SK-N-SH (cell line): ENCODE measurements at regions not wholly inside any gene's neighbourhood (a gene's known extent, or its start where the extent isn't known, plus 50 kb on each side); places are given as distances from the start of the nearest gene placed in this dataset.
"Not testable (repeated sequence)": the region's sequence is repeated elsewhere in the genome, so short reads cannot be mapped to it uniquely, and the experiment has no call there.

ENCODE experiments used
- CTCF ChIA-PET: fragments of 300-600, 350-600 bp; formaldehyde crosslinking; extraction: SDS; loops from one replicate; lab custom pipeline; 2021; lab: Yijun Ruan, JAX
- POLR2A ChIA-PET: fragments of 350-600 bp; sonication (Branson Sonifier 250); formaldehyde crosslinking; extraction: SDS; loops from one replicate; lab custom pipeline; 2020; ENCODE audit warnings: antibody characterized with exemption, inconsistent platforms; lab: Yijun Ruan, JAX
- DNase-seq: peaks from one replicate; pipeline ENCODE4 v3.0.0; 2012
- H2AFZ ChIP-seq: fragments of 200-600 bp; sonication (generic); 2 replicates; pipeline ENCODE4 v1.8.1; 2016; ENCODE audit warnings: antibody characterized with exemption, mild to moderate bottlenecking, low read depth
- H3F3A ChIP-seq: fragments of 200-600 bp; sonication (generic); replicated peaks from 2 replicates; pipeline ENCODE3; 2016; ENCODE audit warnings: antibody characterized with exemption, mild to moderate bottlenecking; ENCODE audit not compliant: insufficient read depth
- H3K27ac ChIP-seq, 2 experiments: fragments of 200-500 bp in 1 of 2; fragments of 200-600 bp in 1 of 2; sonication (Bioruptor generic) in 1 of 2; sonication (generic), shearing (Covaris generic) in 1 of 2; 2 replicates each; pipeline versions ENCODE4 v1.5.1 to v1.6.1; 2014 to 2016; ENCODE audit warnings: low read depth in 2 of 2, inconsistent platforms in 1 of 2, low read length in 1 of 2, mild to moderate bottlenecking in 1 of 2, mixed read lengths in 1 of 2
- H3K27me3 ChIP-seq: fragments of 200-600 bp; sonication (generic), shearing (Covaris generic); 2 replicates; pipeline ENCODE4 v1.6.1; 2016; ENCODE audit warnings: mixed run types; ENCODE audit not compliant: insufficient read depth
- H3K36me3 ChIP-seq, 2 experiments: fragments of 200-500 bp in 1 of 2; fragments of 200-600 bp in 1 of 2; sonication (Bioruptor generic) in 1 of 2; sonication (generic) in 1 of 2; replicated peaks in 1 of 2; 2 replicates each; pipeline versions ENCODE3 to v1.5.1; 2014 to 2016; ENCODE audit warnings: low read length in 1 of 2, mild to moderate bottlenecking in 1 of 2; ENCODE audit not compliant: insufficient read depth in 2 of 2, control insufficient read depth in 1 of 2
- H3K4me1 ChIP-seq, 2 experiments: fragments of 200-500 bp in 1 of 2; fragments of 200-600 bp in 1 of 2; sonication (Bioruptor generic) in 1 of 2; sonication (generic), shearing (Covaris generic) in 1 of 2; 2 replicates each; pipeline versions ENCODE4 v1.5.1 to v1.6.1; 2014 to 2016; ENCODE audit warnings: low read depth in 1 of 2, low read length in 1 of 2, mixed run types in 1 of 2; ENCODE audit not compliant: insufficient read depth in 2 of 2, control insufficient read depth in 1 of 2
- H3K4me2 ChIP-seq: fragments of 200-600 bp; sonication (generic), shearing (Covaris generic); 2 replicates; pipeline ENCODE4 v1.6.1; 2017; ENCODE audit warnings: mixed run types
- H3K4me3 ChIP-seq, 2 experiments: fragments of 200-500 bp in 1 of 2; fragments of 200-600 bp in 1 of 2; sonication (Bioruptor generic) in 1 of 2; sonication (generic), shearing (Covaris generic) in 1 of 2; 2 replicates each; pipeline versions ENCODE4 v1.5.1 to v1.8.1; 2014 to 2016; ENCODE audit warnings: low read depth in 2 of 2, inconsistent platforms in 1 of 2, low read length in 1 of 2, mild to moderate bottlenecking in 1 of 2, mixed read lengths in 1 of 2, moderate library complexity in 1 of 2
- H3K79me2 ChIP-seq: fragments of 200-600 bp; sonication (generic); 2 replicates; pipeline ENCODE4 v1.8.1; 2017; ENCODE audit warnings: mild to moderate bottlenecking; ENCODE audit not compliant: insufficient read depth
- H3K9ac ChIP-seq: fragments of 200-600 bp; sonication (generic); 2 replicates; pipeline ENCODE4 v1.6.1; 2017; ENCODE audit warnings: mixed run types
- H3K9me2 ChIP-seq: fragments of 200-600 bp; sonication (generic); 2 replicates; pipeline ENCODE4 v1.6.1; 2017; ENCODE audit warnings: mixed run types
- H3K9me3 ChIP-seq: fragments of 200-600 bp; sonication (generic); 2 replicates; pipeline ENCODE4 v1.6.1; 2017; ENCODE audit warnings: mixed run types, mild to moderate bottlenecking, moderate library complexity
- H4K20me1 ChIP-seq: fragments of 200-600 bp; sonication (generic); 2 replicates; pipeline ENCODE4 v1.6.1; 2017; ENCODE audit warnings: mild to moderate bottlenecking, mixed run types; ENCODE audit not compliant: insufficient read depth
- WGBS: methylation state at CpG from one replicate; pipeline ENCODE4 v1.1.6; 2017; ENCODE audit warnings: low lambda C conversion rate; 5-methylcytosine and 5-hydroxymethylcytosine counted together

GRCh38 chr2:87512864-87513530 is 234.9 kb upstream of the PLGLB2 start:
- WGBS, result 78% methylated on average over 5 of the region's 6 CpGs
- CTCF ChIA-PET, H3K9ac ChIP-seq, H3K9me2 ChIP-seq, H3K36me3 ChIP-seq, DNase-seq, H3K27me3 ChIP-seq, H3F3A ChIP-seq, H3K4me1 ChIP-seq, H3K9me3 ChIP-seq, H3K27ac ChIP-seq, H3K4me2 ChIP-seq, H2AFZ ChIP-seq, H3K4me3 ChIP-seq, POLR2A ChIA-PET: not testable (repeated sequence)
- H4K20me1 ChIP-seq, result peaks cover 39% of the 10 kb centered on the region
- peaks cover 34% of the 10 kb centered on the region for H3K79me2 ChIP-seq

GRCh38 chr2:87514034-87514433 is 233.9 kb upstream of the PLGLB2 start:
- H3K9ac ChIP-seq, DNase-seq, H3K27me3 ChIP-seq, H3K9me2 ChIP-seq, H3K36me3 ChIP-seq, H3F3A ChIP-seq, H2AFZ ChIP-seq, H3K9me3 ChIP-seq, H3K27ac ChIP-seq, CTCF ChIA-PET, H3K4me2 ChIP-seq, POLR2A ChIA-PET, H3K4me1 ChIP-seq, H3K4me3 ChIP-seq: not testable (repeated sequence)
- whole genome bisulfite sequencing, result 79% methylated on average over 4 of the region's 5 CpGs
- H3K79me2 ChIP-seq, result peaks cover 32% of the 10 kb centered on the region
- peaks cover 38% of the 10 kb centered on the region; the same call in 1 of the 2 replicates for H4K20me1 ChIP-seq

- peaks cover 36% of the 10 kb centered on the region; the same call in 1 of the 2 replicates for H4K20me1 ChIP-seq
- peaks cover 32% of the 10 kb centered on the region for H3K79me2 ChIP-seq
- H3K4me1 ChIP-seq, H3K9me3 ChIP-seq, H2AFZ ChIP-seq, H3K4me2 ChIP-seq, DNase-seq, CTCF ChIA-PET, H3K27ac ChIP-seq, H3K4me3 ChIP-seq, H3F3A ChIP-seq, H3K9me2 ChIP-seq, H3K27me3 ChIP-seq, H3K36me3 ChIP-seq, POLR2A ChIA-PET, H3K9ac ChIP-seq: not testable (repeated sequence)
- no CpG with 5 or more reads among the region's 7 CpGs for WGBS
Observed at GRCh38 chr2:87514515-87514914, 233.4 kb upstream of the PLGLB2 start.

- H3F3A ChIP-seq, H3K4me3 ChIP-seq, H3K4me2 ChIP-seq, POLR2A ChIA-PET, H2AFZ ChIP-seq, H3K27me3 ChIP-seq, CTCF ChIA-PET, DNase-seq, H3K36me3 ChIP-seq, H3K9ac ChIP-seq, H3K9me2 ChIP-seq, H3K27ac ChIP-seq, H3K9me3 ChIP-seq, H3K4me1 ChIP-seq: not testable (repeated sequence)
- Histone ChIP-seq H4K20me1 (peaks cover 38% of the 10 kb centered on the region; the same call in 1 of the 2 replicates), H3K79me2 (peaks cover 32% of the 10 kb centered on the region)
- WGBS, result 90% methylated on average over 2 of the region's 2 CpGs
Observed at GRCh38 chr2:87515226-87515625, 232.7 kb upstream of the PLGLB2 start.

DNA sequence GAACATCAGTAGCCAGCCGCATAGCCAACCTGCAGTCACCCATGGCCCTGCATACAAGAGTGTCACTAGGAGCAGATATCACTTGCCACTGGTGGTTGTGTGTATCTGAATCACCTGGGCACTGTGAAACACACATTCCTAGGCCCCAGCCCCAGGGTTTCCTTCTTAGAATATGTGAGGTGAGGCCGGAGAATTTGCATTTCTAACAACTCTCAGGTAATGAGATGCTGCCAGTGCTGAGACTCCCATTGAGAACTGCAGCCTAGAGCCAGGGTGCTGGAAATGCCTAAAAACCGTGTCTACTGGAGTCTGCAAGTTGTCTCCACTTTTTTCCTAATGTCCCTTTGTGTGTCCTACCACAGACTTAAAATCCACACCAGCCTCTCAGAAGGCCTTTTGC is 232.0 kb upstream of the PLGLB2 start:
- H3K4me3 ChIP-seq, H3K9me2 ChIP-seq, POLR2A ChIA-PET, H3K36me3 ChIP-seq, H3K9ac ChIP-seq, DNase-seq, CTCF ChIA-PET, H2AFZ ChIP-seq, H3K27me3 ChIP-seq, H3F3A ChIP-seq, H3K9me3 ChIP-seq, H3K27ac ChIP-seq, H3K4me2 ChIP-seq, H3K4me1 ChIP-seq: not testable (repeated sequence)
- Histone ChIP-seq H4K20me1 (peaks cover 35% of the 10 kb centered on the region; the same call in 1 of the 2 replicates), H3K79me2 (peaks cover 28% of the 10 kb centered on the region)
- WGBS, result 100% methylated on average over 1 of the region's 3 CpGs

GRCh38 chr2:87516369-87516967 is 231.4 kb upstream of the PLGLB2 start:
- H3K36me3 ChIP-seq, H3K9me3 ChIP-seq, POLR2A ChIA-PET, H3K27ac ChIP-seq, H3F3A ChIP-seq, H3K9ac ChIP-seq, H3K4me1 ChIP-seq, CTCF ChIA-PET, DNase-seq, H3K4me3 ChIP-seq, H2AFZ ChIP-seq, H3K27me3 ChIP-seq, H3K9me2 ChIP-seq, H3K4me2 ChIP-seq: not testable (repeated sequence)
- H3K79me2 ChIP-seq, result peaks cover 28% of the 10 kb centered on the region
- WGBS, result 87% methylated on average over 7 of the region's 7 CpGs
- H4K20me1 ChIP-seq, result peaks cover 38% of the 10 kb centered on the region; the same call in 1 of the 2 replicates
